HUES48 (cell line): ENCODE measurements at regions not wholly inside any gene's neighbourhood (a gene's known extent, or its start where the extent isn't known, plus 50 kb on each side); places are given as distances from the start of the nearest gene placed in this dataset.
A peak's percentile ranks its signal among the peaks of the same experiment; 100 is the strongest.
"Not testable (repeated sequence)": the region's sequence is repeated elsewhere in the genome, so short reads cannot be mapped to it uniquely, and the experiment has no call there.

Experiments used
- H3K27ac ChIP-seq: one replicate; pipeline ENCODE4 v1.7.0; 2013; ENCODE audit warnings: low read depth, low read length, inconsistent platforms
- H3K27me3 ChIP-seq: 2 replicates; pipeline ENCODE4 v1.6.1; 2013; ENCODE audit warnings: mild to moderate bottlenecking, low read length; ENCODE audit not compliant: control insufficient read depth, insufficient read depth
- H3K36me3 ChIP-seq: 2 replicates; pipeline ENCODE4 v1.6.1; 2013; ENCODE audit warnings: low read length; ENCODE audit not compliant: control insufficient read depth, insufficient read depth
- H3K4me1 ChIP-seq: 2 replicates; pipeline ENCODE4 v1.6.1; 2013; ENCODE audit warnings: mild to moderate bottlenecking, low read length; ENCODE audit not compliant: control insufficient read depth, insufficient read depth
- H3K4me3 ChIP-seq: 2 replicates; pipeline ENCODE4 v1.5.1; 2013; ENCODE audit warnings: mild to moderate bottlenecking, low read depth, low read length
- H3K9ac ChIP-seq: 2 replicates; pipeline ENCODE4 v1.6.1; 2013; ENCODE audit warnings: mild to moderate bottlenecking, low read depth, low read length, moderate library complexity
- H3K9me3 ChIP-seq: 2 replicates; pipeline ENCODE4 v1.6.1; 2013; ENCODE audit warnings: low read length; ENCODE audit not compliant: control insufficient read depth, insufficient read depth

DNA sequence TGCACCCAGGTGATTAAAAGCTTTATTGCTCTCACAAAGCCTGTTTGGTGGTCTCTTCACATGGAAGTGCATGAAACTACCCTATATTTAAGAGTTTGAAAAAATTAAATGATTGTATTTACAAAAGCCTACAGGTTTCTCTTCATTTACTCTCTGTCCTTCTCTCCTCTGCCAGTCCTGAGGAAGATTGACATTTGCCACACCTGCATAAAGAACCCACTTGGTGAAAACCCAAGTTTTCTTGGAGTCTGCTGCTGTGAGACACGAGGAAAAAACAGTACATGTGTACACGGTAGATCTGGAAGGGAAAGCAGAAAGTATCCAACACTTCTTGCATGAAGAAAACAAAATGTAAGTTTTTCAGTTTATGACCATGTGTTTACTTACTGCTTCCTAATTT lies 994.4 kb upstream of the POT1 start:
- Histone ChIP-seq H3K27ac (peak overlapping the region; percentile 21), H3K27me3 (no peaks in the 10 kb centered on the region), H3K36me3 (peaks cover under 1% of the 10 kb centered on the region; the same call in 1 of the 2 replicates), H3K4me1 (peaks cover 40% of the 10 kb centered on the region), H3K9me3 (no peaks in the 10 kb centered on the region), H3K9ac (peak overlapping the region; percentile 59), H3K4me3 (peak overlapping the region; percentile 41; the same call in 1 of the 2 replicates)

DNA sequence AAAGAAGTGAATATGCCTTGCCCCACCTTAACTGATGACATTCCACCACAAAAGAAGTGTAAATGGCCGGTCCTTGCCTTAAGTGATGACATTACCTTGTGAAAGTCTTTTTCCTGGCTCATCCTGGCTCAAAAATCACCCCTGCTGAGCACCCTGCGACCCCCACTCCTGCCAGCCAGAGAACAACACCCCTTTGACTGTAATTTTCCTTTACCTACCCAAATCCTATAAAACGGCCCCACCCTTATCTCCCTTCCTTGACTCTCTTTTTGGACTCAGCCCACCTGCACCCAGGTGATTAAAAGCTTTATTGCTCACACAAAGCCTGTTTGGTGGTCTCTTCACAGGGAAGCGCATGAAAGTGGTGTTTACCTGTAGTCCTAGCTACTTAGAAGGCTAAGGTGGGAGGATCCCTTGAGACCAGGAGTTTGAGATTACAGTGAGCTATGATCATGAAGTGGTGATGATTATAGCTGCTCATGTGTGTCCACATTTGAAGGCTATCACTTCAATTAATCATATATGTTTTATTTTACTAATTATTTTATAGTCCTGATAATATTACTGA lies 985.8 kb upstream of the POT1 start:
- not testable (repeated sequence) for H3K9me3 ChIP-seq, H3K9ac ChIP-seq, H3K36me3 ChIP-seq, H3K4me3 ChIP-seq, H3K27me3 ChIP-seq
- Histone ChIP-seq H3K4me1 (peaks cover 11% of the 10 kb centered on the region), H3K27ac (peak overlapping the region; percentile 74)

DNA sequence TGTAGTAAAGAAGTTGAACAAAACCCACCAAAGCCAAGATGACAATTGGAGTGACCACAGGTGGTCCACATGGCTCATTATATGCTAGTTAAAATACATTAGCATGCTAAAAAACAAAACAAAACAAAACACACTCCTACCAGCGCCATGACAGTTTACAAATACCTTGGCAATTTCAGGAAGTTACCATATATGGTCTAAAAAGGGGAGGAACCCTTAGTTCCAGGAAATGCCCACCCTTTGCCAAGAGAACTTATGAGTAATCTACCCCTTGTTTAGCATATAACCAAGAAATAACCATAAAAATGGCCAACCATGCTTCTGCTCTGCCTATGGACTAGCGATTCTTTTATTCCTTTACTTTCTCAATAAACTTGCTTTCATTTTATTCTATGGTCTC lies 979.1 kb upstream of the POT1 start:
- H3K4me3 ChIP-seq: no peak overlapping the region

DNA sequence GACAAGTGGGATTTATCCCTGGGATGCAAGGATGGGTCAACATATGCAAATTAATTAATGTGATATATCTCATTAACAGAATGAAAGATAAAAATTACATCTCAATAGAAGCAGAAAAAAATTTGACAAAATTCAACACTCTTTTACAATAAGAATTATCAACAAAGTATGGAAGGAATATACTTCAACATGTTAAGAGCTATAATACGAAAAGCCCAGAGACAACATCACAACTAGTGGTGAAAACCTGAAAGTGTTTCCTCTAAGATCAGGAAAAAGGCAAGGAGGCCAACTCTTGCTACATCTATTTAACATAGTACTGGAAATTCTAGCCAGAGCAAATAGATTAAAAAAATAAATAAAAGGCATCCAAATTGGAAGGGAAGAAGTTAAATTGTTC lies 970.0 kb upstream of the POT1 start:
- Histone ChIP-seq H3K27me3 (no peaks in the 10 kb centered on the region), H3K4me3 (no peak overlapping the region), H3K9ac (no peak overlapping the region), H3K27ac (no peak overlapping the region), H3K9me3 (no peaks in the 10 kb centered on the region), H3K4me1 (no peaks in the 10 kb centered on the region), H3K36me3 (no peaks in the 10 kb centered on the region)

More for the DNA sequence above, 979.1 kb upstream of the POT1 start:
- Histone ChIP-seq H3K36me3 (no peaks in the 10 kb centered on the region), H3K4me1 (no peaks in the 10 kb centered on the region), H3K9ac (no peak overlapping the region), H3K27ac (no peak overlapping the region), H3K27me3 (no peaks in the 10 kb centered on the region), H3K9me3 (peaks cover 27% of the 10 kb centered on the region)

DNA sequence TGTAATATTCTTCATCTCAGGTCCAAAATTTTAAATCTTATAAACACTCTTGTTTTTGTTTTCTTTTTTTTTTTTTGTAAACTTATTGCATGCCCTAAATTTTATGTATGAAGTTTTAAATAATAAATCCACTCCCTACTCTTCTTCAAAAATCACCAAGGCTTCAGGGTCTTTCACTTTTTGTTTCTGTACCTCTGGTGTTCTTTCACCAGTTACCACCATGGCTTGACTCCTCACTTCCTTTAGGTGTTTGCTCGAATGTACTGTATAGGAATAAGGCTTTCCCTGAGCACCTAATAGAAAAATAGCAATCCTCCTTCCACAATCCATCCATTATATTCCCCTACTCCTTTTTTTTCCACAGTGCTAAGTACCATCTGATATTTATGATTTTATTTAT lies 962.8 kb upstream of the POT1 start:
- Histone ChIP-seq H3K9ac (no peak overlapping the region), H3K27ac (no peak overlapping the region), H3K9me3 (peaks cover 6% of the 10 kb centered on the region; the same call in 1 of the 2 replicates), H3K27me3 (no peaks in the 10 kb centered on the region), H3K4me3 (no peak overlapping the region), H3K36me3 (no peaks in the 10 kb centered on the region), H3K4me1 (no peaks in the 10 kb centered on the region)

DNA sequence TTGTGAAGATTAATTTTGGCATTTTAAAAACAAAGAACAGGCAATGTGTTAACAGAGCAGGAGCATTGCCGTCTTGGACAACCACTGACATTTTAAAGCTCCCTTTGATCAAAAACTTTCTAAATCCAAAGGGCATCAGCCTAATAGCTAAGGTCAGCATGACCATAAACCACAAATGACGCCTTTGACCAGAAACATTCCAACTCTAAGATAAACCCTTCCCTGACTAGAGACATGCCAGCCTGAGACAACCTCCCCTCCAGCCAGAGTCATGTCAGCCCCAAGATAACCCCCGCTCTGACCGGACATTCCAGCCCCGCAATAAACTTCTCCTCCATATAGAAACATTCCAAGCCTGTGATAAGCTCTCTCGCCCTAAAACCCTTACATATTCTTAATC lies 949.4 kb upstream of the POT1 start:
- H3K9me3 ChIP-seq: peaks cover 33% of the 10 kb centered on the region
- no peaks in the 10 kb centered on the region for H3K27me3 ChIP-seq
- no peak overlapping the region for H3K4me3 ChIP-seq
- H3K27ac ChIP-seq: no peak overlapping the region
- 0 out of 2 replicates have a peak, but pooled peaks cover 3% of the 10 kb centered on the region for H3K36me3 ChIP-seq
- H3K4me1 ChIP-seq: no peaks in the 10 kb centered on the region
- no peak overlapping the region for H3K9ac ChIP-seq

DNA sequence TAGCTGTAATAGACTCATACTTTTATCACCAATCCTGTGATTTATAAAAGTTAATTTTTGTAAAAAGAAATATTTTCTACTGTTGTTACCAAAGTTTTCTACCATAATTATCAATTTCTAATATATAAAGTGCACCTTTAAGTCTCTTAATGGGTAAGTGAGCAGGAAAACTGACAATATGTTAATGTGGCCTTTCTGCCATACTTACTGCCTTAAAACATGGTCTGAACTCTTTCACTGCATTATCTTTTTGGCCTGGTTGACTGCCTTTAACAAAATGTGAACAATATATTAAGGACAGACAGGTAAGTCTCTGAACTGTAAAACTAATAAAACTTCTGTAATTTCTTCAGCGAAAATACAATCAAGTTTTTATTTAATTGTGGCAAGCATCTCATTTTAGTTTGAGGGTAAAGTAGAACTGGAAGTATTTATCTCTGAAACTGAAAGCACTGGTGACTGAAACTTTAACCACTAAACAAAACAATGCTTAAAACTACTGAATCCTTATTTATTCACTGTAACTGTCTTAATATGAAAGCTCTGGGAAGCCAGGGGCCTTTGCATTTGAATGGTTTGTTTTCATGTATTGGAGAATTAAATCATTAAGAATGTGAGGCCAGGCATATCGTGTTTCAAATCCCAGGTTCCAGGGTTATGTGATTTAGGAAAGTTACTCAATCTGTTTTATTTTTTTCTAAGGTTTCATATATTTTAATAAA lies 948.8 kb upstream of the POT1 start:
- no peak overlapping the region for H3K9ac ChIP-seq

DNA sequence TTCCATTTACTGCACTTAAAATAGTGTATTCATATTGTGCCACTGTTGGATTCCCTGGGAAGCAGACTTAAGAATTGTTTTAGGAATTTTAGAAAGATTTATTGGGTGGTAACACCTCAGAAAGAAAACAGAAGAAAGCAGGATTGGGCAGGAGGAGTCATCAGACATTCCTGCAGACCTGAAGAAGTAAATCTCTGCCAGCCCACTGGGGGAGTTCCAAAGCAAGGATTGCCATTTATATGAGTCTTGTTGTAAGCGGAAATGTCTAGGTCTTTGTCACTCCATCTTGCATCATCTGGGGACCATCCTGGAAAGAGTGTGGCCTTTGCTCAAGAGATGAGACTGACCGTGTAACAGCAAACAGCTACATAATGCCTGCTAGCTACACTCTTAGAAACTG lies 947.6 kb upstream of the POT1 start:
- Histone ChIP-seq H3K27me3 (no peaks in the 10 kb centered on the region), H3K27ac (no peak overlapping the region), H3K36me3 (0 out of 2 replicates have a peak, but pooled peaks cover 3% of the 10 kb centered on the region), H3K9me3 (peaks cover 33% of the 10 kb centered on the region), H3K4me1 (no peaks in the 10 kb centered on the region), H3K9ac (no peak overlapping the region), H3K4me3 (no peak overlapping the region)

More for the DNA sequence above, 948.8 kb upstream of the POT1 start:
- Histone ChIP-seq H3K36me3 (0 out of 2 replicates have a peak, but pooled peaks cover 3% of the 10 kb centered on the region), H3K4me1 (no peaks in the 10 kb centered on the region), H3K27me3 (no peaks in the 10 kb centered on the region), H3K27ac (no peak overlapping the region), H3K4me3 (no peak overlapping the region), H3K9me3 (peaks cover 33% of the 10 kb centered on the region)

DNA sequence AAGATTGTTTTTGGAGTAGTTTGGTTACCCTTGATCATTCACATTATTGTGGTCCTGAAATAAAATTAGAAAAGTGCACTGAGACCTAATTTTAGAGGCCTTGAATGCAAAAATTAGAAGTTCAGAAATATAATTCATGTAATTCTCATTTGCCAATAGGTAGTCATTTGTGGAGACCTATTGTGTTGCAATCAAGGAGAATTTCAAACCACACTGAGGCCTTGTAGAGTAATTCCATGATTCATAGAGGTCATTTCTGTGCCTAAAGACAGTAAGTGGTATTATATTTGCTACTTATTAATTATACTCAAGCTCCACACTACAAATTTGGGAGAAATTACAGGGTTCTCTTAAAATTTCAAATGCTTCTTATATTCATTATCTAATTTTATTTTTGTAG lies 946.8 kb upstream of the POT1 start:
- H3K4me3 ChIP-seq: no peak overlapping the region
- H3K9me3 ChIP-seq: peaks cover 30% of the 10 kb centered on the region
- no peaks in the 10 kb centered on the region for H3K27me3 ChIP-seq
- H3K36me3 ChIP-seq: 0 out of 2 replicates have a peak, but pooled peaks cover 3% of the 10 kb centered on the region
- no peak overlapping the region for H3K9ac ChIP-seq
- no peak overlapping the region for H3K27ac ChIP-seq
- no peaks in the 10 kb centered on the region for H3K4me1 ChIP-seq

DNA sequence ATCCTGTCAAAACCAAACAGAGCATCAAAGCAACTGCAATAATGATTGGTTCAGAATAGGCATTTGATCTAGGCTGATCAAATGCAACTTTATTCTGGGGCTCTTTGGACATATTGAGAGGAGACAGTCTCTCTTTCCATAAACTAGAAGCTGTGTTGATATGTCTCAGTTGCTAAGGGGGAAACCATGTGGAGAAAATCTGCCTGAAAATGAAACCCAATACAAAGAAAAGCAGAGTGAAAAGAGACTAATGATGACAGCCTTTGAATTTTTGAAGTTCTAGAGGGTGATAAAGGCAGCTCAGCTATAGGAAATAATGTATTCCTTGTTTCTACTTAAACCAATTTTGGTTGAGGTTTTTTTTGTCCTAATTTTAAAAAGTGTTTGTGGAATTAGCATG lies 941.8 kb upstream of the POT1 start:
- Histone ChIP-seq H3K4me3 (no peak overlapping the region), H3K27me3 (no peaks in the 10 kb centered on the region), H3K36me3 (0 out of 2 replicates have a peak, but pooled peaks cover 3% of the 10 kb centered on the region), H3K4me1 (no peaks in the 10 kb centered on the region), H3K9me3 (peaks cover 8% of the 10 kb centered on the region), H3K9ac (no peak overlapping the region), H3K27ac (no peak overlapping the region)

DNA sequence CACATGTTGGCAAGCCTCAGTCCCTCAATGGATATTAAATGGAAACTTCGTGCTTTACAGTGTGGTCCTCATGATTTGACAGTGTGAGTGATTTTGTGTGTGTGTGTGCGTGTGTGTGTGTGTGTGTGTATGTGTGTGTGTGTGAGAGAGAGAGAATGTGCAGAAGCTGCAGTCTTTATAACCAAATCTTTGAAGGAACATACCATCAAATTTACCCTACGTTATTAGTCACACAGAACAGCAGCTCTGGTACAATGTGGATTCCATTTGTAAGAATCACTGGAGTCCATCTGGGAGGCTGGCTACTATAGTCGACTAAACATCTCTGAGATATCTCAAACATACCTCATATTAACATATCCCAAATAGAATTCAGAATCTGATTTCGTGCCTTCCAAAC lies 928.0 kb upstream of the POT1 start:
- no peak overlapping the region for H3K4me3 ChIP-seq
- no peaks in the 10 kb centered on the region for H3K27me3 ChIP-seq
- H3K27ac ChIP-seq: no peak overlapping the region
- peaks cover 6% of the 10 kb centered on the region for H3K9me3 ChIP-seq
- no peak overlapping the region for H3K9ac ChIP-seq
- no peaks in the 10 kb centered on the region for H3K4me1 ChIP-seq
- no peaks in the 10 kb centered on the region for H3K36me3 ChIP-seq
